Caki2 (cell line): ENCODE measurements at regions not wholly inside any gene's neighbourhood (a gene's known extent, or its start where the extent isn't known, plus 50 kb on each side); places are given as distances from the start of the nearest gene placed in this dataset.

Experiments
- DNase-seq: peaks from one replicate; pipeline ENCODE4 v3.0.0-alpha.2; 2015; ENCODE audit warnings: low read depth
- in situ Hi-C: cut with HindIII; loops from 2 replicates; pipeline ENCODE4 v1.10.0; 2016; ENCODE audit warnings: low sequenced_read_pairs, low pct_unique_long_range_greater_than_20kb, mixed read lengths

- in situ Hi-C loops: no loop called here
- DNase-seq: no peak
Measured at GRCh38 chr9:21585756-21586752, 103.9 kb upstream of the IFNE start.

- DNase-seq: peak; percentile 80
- in situ Hi-C loops: no loop called here
Measured at GRCh38 chr9:21589344-21590056, 107.4 kb upstream of the IFNE start.

GRCh38 chr9:21590058-21590996 is 108.2 kb upstream of the IFNE start:
- DNase-seq: no peak
- in situ Hi-C loops: no loop called here

GRCh38 chr9:21591221-21592062 is 109.3 kb upstream of the IFNE start:
- DNase-seq: peak; percentile 88
- in situ Hi-C loops: no loop called here

GRCh38 chr9:21592063-21592338 is 109.9 kb upstream of the IFNE start:
- in situ Hi-C loops: no loop called here
- DNase-seq: no peak

- in situ Hi-C loops: no loop called here
- no peak for DNase-seq
Measured at GRCh38 chr9:21597284-21597683, 115.2 kb upstream of the IFNE start.

GRCh38 chr9:21598749-21599148 is 116.6 kb upstream of the IFNE start:
- no peak for DNase-seq
- in situ Hi-C loops: no loop called here

GRCh38 chr9:21605489-21605931 is 123.4 kb upstream of the IFNE start:
- no peak for DNase-seq
- in situ Hi-C loops: no loop called here

- in situ Hi-C loops: no loop called here
- no peak for DNase-seq
Measured at GRCh38 chr9:21607576-21607975, 125.5 kb upstream of the IFNE start.

- DNase-seq: no peak
- in situ Hi-C loops: no loop called here
Measured at GRCh38 chr9:21608200-21608599, 126.1 kb upstream of the IFNE start.

GRCh38 chr9:21609506-21609905 is 127.4 kb upstream of the IFNE start:
- no peak for DNase-seq
- in situ Hi-C loops: no loop called here

- in situ Hi-C loops: no loop called here
- DNase-seq: no peak
Measured at GRCh38 chr9:21611891-21612290, 129.8 kb upstream of the IFNE start.

- no peak for DNase-seq
- in situ Hi-C loops: no loop called here
Measured at GRCh38 chr9:21615018-21615417, 132.9 kb upstream of the IFNE start.

GRCh38 chr9:21615446-21615845 is 133.3 kb upstream of the IFNE start:
- in situ Hi-C loops: no loop called here
- DNase-seq: no peak

- DNase-seq: peak; percentile 11
- in situ Hi-C loops: no loop called here
Measured at GRCh38 chr9:21616082-21616778, 134.1 kb upstream of the IFNE start.

- in situ Hi-C loops: no loop called here
- DNase-seq: no peak
Measured at GRCh38 chr9:21624675-21625644, 142.8 kb upstream of the IFNE start.
